ENCODE measurements at regions not wholly inside any gene's neighbourhood (a gene's known extent, or its start where the extent isn't known, plus 50 kb on each side); places are given as distances from the start of the nearest gene placed in this dataset.
"Not testable (repeated sequence)": the region's sequence is repeated elsewhere in the genome, so short reads cannot be mapped to it uniquely, and the experiment has no call there.

DNA sequence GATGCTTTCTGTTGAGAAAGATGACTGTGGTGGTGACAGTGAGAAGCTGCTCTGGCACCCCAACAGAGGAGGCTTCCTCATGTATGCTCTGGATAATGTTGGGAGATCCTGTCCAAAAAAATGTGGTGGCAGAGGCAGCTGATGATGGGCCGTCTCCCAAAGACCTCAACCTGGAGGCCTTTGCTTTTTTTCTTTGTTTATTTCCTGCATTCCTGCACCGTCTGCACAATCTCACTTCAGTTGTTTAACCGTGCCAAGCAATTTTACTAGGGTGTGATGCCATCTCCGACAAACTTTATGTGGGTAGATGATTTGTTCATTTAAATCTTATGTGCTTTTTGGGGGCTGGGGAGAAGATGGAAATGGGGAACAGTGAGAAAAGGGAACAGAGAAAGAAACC is 62.2 kb upstream of the IGFBP5 start:
- Mint-ChIP-seq H3K27ac (no peak overlapping the region), H3K9me3 (no peaks in the 10 kb centered on the region), H3K36me3 (no peaks in the 10 kb centered on the region)
- DNase-seq (ENCODE audit: low spot score in 2 of 2) (no peak), ATAC-seq (no peak)

DNA sequence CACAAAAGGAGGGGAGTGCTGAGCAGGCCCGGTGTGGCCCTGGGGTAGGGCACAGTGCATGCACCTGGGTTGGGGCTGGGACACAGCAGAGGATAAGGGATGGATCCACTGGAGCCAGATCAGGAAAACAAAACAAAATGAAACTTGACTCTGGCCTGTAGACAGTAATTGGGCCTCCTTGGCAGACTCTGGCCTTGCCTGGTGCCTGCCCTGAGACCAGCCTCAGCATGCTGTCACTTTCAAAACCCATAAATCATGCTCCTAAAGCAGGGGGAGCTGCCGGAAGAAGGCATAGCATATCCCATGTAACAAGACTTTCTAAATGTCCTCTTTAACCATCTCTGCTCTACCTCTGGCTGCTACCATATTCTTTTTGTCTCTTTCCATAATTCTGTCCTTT is 61.1 kb upstream of the IGFBP5 start:
- no peaks in the 10 kb centered on the region for H3K9me3 Mint-ChIP-seq
- no peak overlapping the region for H3K27ac Mint-ChIP-seq
- no peak for ATAC-seq
- H3K36me3 Mint-ChIP-seq = no peaks in the 10 kb centered on the region
- DNase-seq (ENCODE audit: low spot score in 2 of 2) = no peak

DNA sequence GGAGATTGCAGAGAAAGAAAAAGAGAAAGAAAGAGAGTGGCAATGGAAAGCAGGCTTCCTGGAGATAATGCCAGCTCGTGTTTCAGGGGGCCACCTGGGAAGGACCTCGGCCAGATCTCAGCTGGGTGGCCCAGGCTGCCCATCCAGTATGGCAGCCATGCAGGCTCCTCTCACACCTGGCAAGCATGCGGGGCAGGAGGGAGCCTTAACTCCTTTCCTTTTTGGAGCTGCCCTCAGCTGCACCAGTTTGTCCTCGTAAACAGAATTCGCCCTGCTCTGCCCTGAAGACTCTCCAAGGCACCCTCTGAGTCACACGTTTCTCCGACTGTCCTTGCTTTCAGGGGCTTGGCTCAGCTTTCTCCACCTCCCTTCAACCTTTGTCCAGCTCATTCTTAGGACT is 59.5 kb upstream of the IGFBP5 start:
- DNase-seq (ENCODE audit: low spot score in 2 of 2) (no peak), ATAC-seq (no peak)
- Mint-ChIP-seq H3K9me3 (no peaks in the 10 kb centered on the region), H3K36me3 (no peaks in the 10 kb centered on the region), H3K27ac (no peak overlapping the region)

DNA sequence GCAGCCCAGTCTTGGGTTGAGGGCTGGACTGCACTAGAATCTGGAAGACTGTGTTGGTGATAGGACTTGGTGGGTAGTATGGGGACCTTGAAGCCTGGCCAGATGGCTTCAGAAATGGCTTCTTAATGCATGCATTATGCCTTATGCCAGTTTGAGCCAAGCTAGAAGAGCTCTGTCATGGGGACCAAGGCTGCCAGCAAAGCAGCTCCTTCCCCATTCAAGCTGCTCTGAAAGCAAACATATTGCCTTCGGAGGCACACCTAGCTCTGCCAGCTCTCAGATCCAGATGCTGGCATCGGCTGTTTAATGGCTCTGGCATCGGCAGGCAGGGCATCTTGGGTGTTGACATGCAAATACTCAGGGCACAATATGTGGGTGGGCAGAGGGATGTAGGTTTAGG is 59.0 kb upstream of the IGFBP5 start:
- Mint-ChIP-seq H3K27ac (no peak overlapping the region), H3K36me3 (no peaks in the 10 kb centered on the region), H3K9me3 (no peaks in the 10 kb centered on the region)
- DNase-seq (ENCODE audit: low spot score in 2 of 2) (no peak), ATAC-seq (no peak)

DNA sequence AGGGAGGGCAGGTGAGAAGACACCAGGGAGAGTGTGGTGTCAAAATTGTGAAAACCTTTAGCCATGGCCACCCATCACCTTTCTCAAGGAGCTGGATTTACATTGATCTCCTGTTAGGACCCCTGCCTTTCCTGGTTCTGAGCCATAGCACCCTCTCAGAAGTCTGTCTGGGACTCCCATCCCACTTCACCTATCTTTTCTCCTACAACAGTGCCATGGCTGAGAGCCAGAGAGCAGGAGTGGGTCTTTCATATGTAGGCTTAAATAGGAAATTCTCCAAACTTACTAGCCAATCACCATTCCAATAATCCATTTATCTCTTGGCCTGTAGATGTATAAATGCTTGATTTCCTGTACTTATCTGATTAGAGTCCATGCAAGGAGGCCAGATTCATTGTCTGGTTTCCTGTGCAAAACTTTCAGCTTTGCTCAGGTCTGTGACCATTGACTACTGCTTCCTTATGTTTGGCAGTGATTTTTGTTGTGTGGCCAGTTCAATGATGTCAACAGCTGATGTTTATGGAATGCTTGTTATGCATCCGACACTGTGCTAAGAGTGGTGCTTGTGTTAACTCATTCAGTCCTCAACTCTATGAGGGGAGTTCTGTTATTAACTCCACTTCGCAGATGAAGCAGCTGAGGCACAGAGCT is 57.6 kb upstream of the IGFBP5 start:
- no peak for ATAC-seq
- H3K27ac Mint-ChIP-seq = no peak overlapping the region
- H3K36me3 Mint-ChIP-seq = no peaks in the 10 kb centered on the region
- H3K9me3 Mint-ChIP-seq = no peaks in the 10 kb centered on the region
- DNase-seq (ENCODE audit: low spot score in 2 of 2) = no peak

DNA sequence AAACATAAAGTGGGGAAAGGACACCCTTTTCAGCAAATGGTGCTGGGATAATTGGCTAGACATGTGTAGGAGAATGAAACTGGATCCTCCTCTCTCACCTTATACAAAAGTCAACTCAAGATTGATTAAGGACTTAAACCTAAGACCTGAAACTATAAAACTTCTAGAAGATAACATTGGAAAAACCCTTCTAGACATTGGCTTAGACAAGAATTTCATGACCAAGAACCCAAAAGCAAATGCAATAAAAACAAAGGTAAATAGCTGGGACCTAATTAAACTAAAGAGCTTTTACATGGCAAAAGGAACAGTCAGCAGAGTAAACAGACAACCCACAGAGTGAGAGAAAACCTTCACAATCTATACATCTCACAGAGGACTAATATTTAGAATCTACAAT is 55.4 kb upstream of the IGFBP5 start:
- H3K9me3 Mint-ChIP-seq; H3K27ac Mint-ChIP-seq; ATAC-seq; DNase-seq (ENCODE audit: low spot score in 2 of 2); H3K36me3 Mint-ChIP-seq: not testable (repeated sequence)

DNA sequence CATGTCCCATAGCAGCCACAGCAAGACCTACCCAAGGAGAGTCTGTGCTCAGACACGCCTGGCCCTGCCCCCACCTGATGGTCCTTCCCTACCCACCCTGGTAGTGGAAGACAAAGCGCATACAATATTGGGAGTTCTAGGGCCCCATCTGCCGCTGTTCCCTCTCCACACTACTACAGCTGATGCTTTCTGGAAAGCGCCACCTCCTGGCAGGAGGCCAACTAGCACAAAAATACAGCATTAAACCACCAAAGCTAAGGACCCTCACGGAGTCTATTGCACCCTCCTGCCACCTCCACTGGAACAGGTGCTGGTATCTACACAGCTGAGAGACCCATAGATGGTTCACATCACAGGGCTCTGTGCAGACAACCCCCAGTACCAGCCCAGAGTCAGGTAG is 50.9 kb upstream of the IGFBP5 start:
- H3K27ac Mint-ChIP-seq, ATAC-seq, H3K36me3 Mint-ChIP-seq, H3K9me3 Mint-ChIP-seq: not testable (repeated sequence)
- peak in 1 of 2 donors; percentile 5 for DNase-seq (ENCODE audit: low spot score in 2 of 2)

DNA sequence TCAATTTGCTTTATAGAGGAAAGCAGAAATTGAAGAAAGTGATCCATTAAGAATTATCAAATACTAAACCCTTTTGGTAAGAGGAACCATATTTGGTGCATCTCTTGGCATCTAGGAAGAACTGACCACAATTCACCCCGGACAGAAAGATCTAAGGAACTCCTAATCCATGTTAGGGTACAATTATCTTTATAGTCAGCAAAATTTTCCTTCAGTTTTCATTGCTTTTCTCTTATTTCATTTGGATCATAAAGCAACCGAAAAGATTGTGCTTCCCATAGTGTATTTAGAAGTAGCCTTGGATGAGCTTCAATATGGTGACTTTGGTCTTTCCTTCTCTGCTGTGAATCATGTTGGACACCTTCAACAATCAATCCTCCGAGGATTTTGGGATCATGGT is 50.1 kb upstream of the IGFBP5 start:
- Mint-ChIP-seq H3K27ac (no peak overlapping the region), H3K36me3 (peaks cover 0 to 7% of the 10 kb centered on the region in 2 donors), H3K9me3 (no peaks in the 10 kb centered on the region)
- no peak for ATAC-seq
- no peak for DNase-seq (ENCODE audit: low spot score in 2 of 2)
